ENCODE measurements at regions not wholly inside any gene's neighbourhood (a gene's known extent, or its start where the extent isn't known, plus 50 kb on each side); places are given as distances from the start of the nearest gene placed in this dataset.

DNA sequence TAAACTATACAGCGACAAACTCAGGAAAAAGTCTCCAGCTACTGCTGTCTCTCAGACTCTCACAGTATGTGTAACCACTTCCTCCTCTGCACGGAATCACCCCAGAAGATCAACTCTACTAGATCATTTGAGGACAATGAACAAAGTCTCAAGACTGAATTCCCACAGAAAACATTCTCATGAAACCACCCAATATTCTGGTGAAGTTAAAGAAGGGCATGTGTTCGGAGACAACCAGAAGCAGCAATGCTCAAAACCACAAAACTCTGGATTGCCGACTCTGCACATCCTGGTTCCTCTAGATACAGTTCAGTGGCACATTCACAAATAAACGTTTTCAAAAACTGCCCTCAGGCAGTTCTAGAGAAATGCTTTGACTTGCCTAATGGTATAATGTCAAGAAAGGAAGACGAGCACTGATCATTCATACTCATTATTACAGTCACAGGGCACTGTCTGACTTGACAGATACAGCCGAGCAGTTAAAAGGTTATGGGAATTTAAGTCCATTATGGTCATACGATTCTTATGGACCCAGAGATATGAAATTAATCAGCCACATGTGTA lies 91.9 kb upstream of the STK17B start:
- Histone ChIP-seq H3K4me1 (peaks cover 37% of the 10 kb centered on the region), H3K9me3 (no peaks in the 10 kb centered on the region), H3K36me3 (no peaks in the 10 kb centered on the region), H3K4me3 (no peak overlapping the region), H3K27me3 (ENCODE audit: low read depth) (no peaks in the 10 kb centered on the region), H3K27ac (peak overlapping the region; percentile 59)
- ATAC-seq (peak; percentile 76 to 90), DNase-seq (no peak)
- intact Hi-C loops (cut with DNase I): no loop called here
- TF ChIP-seq, protein P1, sequence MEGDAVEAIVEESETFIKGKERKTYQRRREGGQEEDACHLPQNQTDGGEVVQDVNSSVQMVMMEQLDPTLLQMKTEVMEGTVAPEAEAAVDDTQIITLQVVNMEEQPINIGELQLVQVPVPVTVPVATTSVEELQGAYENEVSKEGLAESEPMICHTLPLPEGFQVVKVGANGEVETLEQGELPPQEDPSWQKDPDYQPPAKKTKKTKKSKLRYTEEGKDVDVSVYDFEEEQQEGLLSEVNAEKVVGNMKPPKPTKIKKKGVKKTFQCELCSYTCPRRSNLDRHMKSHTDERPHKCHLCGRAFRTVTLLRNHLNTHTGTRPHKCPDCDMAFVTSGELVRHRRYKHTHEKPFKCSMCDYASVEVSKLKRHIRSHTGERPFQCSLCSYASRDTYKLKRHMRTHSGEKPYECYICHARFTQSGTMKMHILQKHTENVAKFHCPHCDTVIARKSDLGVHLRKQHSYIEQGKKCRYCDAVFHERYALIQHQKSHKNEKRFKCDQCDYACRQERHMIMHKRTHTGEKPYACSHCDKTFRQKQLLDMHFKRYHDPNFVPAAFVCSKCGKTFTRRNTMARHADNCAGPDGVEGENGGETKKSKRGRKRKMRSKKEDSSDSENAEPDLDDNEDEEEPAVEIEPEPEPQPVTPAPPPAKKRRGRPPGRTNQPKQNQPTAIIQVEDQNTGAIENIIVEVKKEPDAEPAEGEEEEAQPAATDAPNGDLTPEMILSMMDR (IDR thresholded peaks at IDR 0.05): no peak

DNA sequence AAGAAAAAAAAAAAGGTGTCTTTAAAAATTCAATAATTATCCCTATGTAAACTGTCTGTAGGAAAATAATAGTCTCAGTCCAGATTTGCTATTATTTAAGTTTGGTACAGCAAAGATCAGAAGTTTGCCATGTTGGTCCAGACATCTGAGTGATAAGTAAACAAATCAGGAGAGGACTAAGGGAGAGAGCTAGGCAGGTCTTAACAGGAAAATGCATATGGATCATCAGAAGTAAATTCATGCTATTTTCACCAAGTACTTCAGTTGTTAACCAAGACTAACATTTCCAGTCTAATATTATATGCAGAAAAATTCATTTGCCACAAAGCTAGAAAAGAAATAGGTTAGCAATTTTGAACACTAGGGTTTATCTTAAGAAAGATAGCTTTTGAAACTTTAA lies 95.0 kb upstream of the STK17B start:
- TF ChIP-seq, protein P1 (IDR thresholded peaks at IDR 0.05): no peak
- ATAC-seq: no peak
- H3K9me3 ChIP-seq: no peaks in the 10 kb centered on the region
- no peaks in the 10 kb centered on the region for H3K27me3 ChIP-seq (ENCODE audit: low read depth)
- no peak overlapping the region for H3K27ac ChIP-seq
- intact Hi-C loops (cut with DNase I): no loop called here
- no peak overlapping the region for H3K4me3 ChIP-seq
- no peak for DNase-seq
- H3K4me1 ChIP-seq: peaks cover 44% of the 10 kb centered on the region
- H3K36me3 ChIP-seq: no peaks in the 10 kb centered on the region

DNA sequence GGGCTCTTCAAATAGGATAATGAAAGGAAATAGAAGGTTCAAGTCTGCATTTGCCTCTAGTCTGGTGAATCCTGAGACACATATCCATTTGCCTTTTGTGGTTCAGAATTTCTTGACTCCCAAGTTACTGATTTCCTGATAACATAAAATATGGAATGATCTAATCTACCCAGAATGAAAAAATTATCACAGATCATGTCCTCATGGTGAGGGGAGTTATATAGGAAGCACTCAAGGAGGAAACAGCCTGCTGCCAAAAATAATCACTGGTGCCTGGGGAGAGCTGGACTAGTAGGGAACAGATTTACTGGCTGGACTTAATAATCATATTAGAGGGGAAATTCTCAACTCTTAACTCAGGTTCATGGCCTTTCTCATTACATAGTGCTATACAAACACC lies 95.5 kb upstream of the STK17B start:
- TF ChIP-seq, protein P1 (IDR thresholded peaks at IDR 0.05): no peak
- H3K4me3 ChIP-seq: no peak overlapping the region
- H3K9me3 ChIP-seq: no peaks in the 10 kb centered on the region
- no peaks in the 10 kb centered on the region for H3K36me3 ChIP-seq
- H3K4me1 ChIP-seq: peaks cover 44% of the 10 kb centered on the region
- H3K27ac ChIP-seq: no peak overlapping the region
- DNase-seq (no peak), ATAC-seq (no peak)
- intact Hi-C loops (cut with DNase I): no loop called here
- no peaks in the 10 kb centered on the region for H3K27me3 ChIP-seq (ENCODE audit: low read depth)

DNA sequence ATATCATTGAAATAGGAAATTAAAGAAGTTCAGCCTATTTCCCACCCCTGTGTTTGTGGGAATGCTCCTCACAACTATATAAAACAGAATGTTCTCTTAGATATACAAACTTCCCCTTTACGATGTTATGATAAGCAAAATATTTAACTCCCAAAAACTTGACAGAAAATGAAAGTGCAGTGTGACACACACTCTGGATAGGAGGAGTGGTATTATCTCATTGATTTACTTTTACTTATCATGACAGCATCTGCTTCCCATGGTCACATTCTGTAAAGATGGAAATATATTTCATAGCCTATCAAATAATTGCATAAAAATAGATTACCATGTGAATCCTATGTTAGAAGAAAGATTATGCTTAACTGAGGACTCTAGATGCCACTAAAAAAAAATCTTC lies 96.6 kb upstream of the STK17B start:
- intact Hi-C loops (cut with DNase I): no loop called here
- Histone ChIP-seq H3K4me3 (no peak overlapping the region), H3K36me3 (no peaks in the 10 kb centered on the region), H3K9me3 (no peaks in the 10 kb centered on the region), H3K4me1 (peaks cover 35% of the 10 kb centered on the region), H3K27me3 (ENCODE audit: low read depth) (no peaks in the 10 kb centered on the region), H3K27ac (peak overlapping the region; percentile 75)
- ATAC-seq: peak; percentile 57 to 69
- no peak for DNase-seq
- TF ChIP-seq, protein P1 (IDR thresholded peaks at IDR 0.05): no peak

DNA sequence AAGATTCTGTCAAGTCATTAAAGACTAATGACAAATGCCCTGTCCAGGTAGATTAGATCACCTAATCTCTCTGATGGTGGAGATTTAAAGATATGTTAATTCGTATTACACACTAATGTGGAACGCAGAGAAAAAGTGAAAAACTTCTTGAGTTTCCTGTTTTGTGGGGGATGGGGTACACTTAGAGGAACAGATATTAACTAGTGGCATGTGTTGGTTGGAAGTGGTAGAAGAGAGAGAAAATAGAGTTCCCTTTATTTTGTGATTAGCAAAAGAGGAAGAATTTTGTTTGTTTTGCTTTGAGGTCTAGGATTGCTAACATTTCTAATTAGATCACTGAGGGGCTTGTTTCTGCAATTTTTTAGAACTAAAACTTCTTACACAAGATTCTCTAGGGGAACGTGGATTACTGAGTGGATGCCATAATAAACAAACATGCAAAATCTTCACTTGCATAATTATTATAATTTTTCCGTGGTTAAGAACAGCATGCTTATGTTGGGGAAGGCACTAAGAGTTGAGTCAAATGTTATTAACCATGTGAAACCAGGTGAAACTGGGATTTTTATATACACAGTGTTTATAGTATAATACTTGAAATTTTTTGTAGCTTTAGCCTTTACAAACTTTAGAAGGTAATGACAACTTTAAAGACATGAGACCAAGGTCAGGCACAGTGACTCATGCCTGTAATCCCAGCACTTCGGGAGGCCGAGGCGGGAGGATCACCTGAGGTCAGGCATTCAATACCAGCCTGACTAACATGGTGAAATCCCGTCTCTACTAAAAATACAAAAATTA lies 97.4 kb upstream of the STK17B start:
- Histone ChIP-seq H3K27ac (peak overlapping the region; percentile 75), H3K27me3 (ENCODE audit: low read depth) (no peaks in the 10 kb centered on the region), H3K9me3 (no peaks in the 10 kb centered on the region), H3K4me3 (no peak overlapping the region), H3K4me1 (peaks cover 34% of the 10 kb centered on the region), H3K36me3 (no peaks in the 10 kb centered on the region)
- DNase-seq: no peak
- peak; percentile 78 to 88 for ATAC-seq
- TF ChIP-seq, protein P1 (IDR thresholded peaks at IDR 0.05): no peak
- intact Hi-C loops (cut with DNase I): no loop called here

Measured in lower lobe of right lung (tissue), 2 donors.